Omental fat pad (tissue), 3 donors: ENCODE measurements at regions not wholly inside any gene's neighbourhood (a gene's known extent, or its start where the extent isn't known, plus 50 kb on each side); places are given as distances from the start of the nearest gene placed in this dataset.
"Not testable (repeated sequence)": the region's sequence is repeated elsewhere in the genome, so short reads cannot be mapped to it uniquely, and the experiment has no call there.

Experiments
- ATAC-seq: fragments of 150-250 bp; one replicate; pipeline ENCODE4 v1.9.1; 2016; ENCODE audit warnings: mild to moderate bottlenecking, moderate library complexity; ENCODE audit not compliant: low FRiP score
- DNase-seq: peaks from one replicate; pipeline ENCODE4 v3.0.0-alpha.2; 2019; ENCODE audit warnings: low spot score
- CTCF ChIP-seq, 3 donors: fragments of 450-650 bp; IDR thresholded peaks; one replicate each; pipeline ENCODE4 v1.5.1; 2016 to 2017; ENCODE audit warnings: antibody characterized with exemption in 3 of 3, mild to moderate bottlenecking in 3 of 3, moderate library complexity in 2 of 3

- ATAC-seq (no peak), DNase-seq (no peak)
- no peak for TF ChIP-seq CTCF (IDR thresholded peaks at IDR 0.05)
Observed at GRCh38 chr12:90682398-90682797, 272.6 kb downstream of the CCER1 start.

GRCh38 chr12:90679674-90680073 is 275.3 kb downstream of the CCER1 start:
- ATAC-seq (no peak), DNase-seq (no peak)
- no peak for TF ChIP-seq CTCF (IDR thresholded peaks at IDR 0.05)

GRCh38 chr12:90677552-90677951 is 277.4 kb downstream of the CCER1 start:
- ATAC-seq, result no peak
- no peak for DNase-seq
- no peak for TF ChIP-seq CTCF (IDR thresholded peaks at IDR 0.05)

- ATAC-seq (no peak), DNase-seq (no peak)
- TF ChIP-seq CTCF (IDR thresholded peaks at IDR 0.05), result no peak
Observed at GRCh38 chr12:90677055-90677454, 277.9 kb downstream of the CCER1 start.

DNA sequence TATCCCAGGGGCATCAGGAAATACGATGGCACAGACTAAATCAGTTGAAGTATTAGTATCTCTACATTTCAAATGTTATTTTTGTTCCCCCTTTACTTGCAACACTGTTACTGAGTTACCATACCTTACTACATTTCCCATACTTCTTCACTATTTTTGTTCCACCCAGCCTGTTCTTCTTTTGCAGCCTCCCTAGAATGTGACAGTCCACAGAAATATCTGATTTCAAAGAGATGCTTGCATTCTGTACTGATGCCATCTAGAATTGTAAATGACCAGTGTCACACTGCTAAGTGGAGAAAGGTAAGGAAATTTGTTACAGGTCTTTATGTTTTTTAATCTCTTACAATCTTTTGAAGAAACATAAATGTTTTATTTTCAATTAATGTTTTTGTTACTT is 279.9 kb downstream of the CCER1 start:
- no peak for ATAC-seq
- no peak for TF ChIP-seq CTCF (IDR thresholded peaks at IDR 0.05)
- no peak for DNase-seq

DNA sequence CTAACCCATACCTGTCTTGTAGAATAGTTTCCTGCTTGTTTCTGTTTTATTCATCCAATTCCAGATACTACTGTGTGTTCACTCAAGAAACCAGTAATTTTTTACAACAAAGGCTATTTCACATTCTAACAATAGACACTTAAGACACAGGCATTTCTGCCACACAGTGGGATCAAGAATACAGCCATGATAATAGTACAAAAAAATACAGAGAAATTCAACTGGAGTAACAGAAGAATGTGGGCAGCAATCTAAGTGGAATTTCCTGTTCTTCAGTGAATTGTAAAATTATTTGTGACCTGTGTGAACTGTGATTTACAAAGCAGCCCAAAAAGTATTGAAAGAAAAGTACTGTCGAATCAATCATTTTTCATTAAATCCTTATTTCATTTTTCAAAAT is 282.9 kb downstream of the CCER1 start:
- no peak for ATAC-seq
- DNase-seq, result no peak
- TF ChIP-seq CTCF (IDR thresholded peaks at IDR 0.05), result no peak

- ATAC-seq, DNase-seq: not testable (repeated sequence)
Observed at GRCh38 chr12:90663949-90664348, 291.0 kb downstream of the CCER1 start.

DNA sequence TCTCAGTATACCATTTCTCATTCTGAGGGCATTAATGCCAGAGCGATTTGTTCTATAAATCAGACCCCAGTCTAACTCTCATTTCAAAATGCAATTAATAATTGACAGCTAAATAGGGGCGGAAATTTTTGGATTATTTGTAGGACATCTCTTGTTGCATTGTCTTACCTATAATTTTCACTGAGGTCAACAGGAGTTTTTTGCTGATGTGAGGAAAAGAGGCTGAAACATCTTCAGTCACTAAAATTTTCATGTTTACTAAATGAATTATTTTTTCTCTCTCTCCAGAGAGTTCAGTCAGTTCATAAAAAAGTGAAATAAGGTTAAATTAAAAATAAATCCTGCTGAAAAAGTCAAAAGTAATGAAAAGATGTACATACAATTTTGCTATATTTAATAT is 295.9 kb downstream of the CCER1 start:
- TF ChIP-seq CTCF (IDR thresholded peaks at IDR 0.05), result no peak
- ATAC-seq (no peak), DNase-seq (no peak)
